Progenitor cell of endocrine pancreas (in vitro differentiated cells): ENCODE measurements at regions not wholly inside any gene's neighbourhood (a gene's known extent, or its start where the extent isn't known, plus 50 kb on each side); places are given as distances from the start of the nearest gene placed in this dataset.
"Not testable (repeated sequence)": the region's sequence is repeated elsewhere in the genome, so short reads cannot be mapped to it uniquely, and the experiment has no call there.

Source experiments
- DNase-seq: peaks from one replicate; pipeline ENCODE4 v3.0.0; 2021; ENCODE audit warnings: low spot score; ENCODE audit not compliant: unreplicated experiment
- H3K27ac Mint-ChIP-seq: 2 replicates; pipeline ENCODE4 v1.8.0; 2021; ENCODE audit warnings: mild to moderate bottlenecking, moderate library complexity, mixed read lengths
- H3K27me3 Mint-ChIP-seq: 2 replicates; pipeline ENCODE4 v1.8.0; 2021; ENCODE audit warnings: mixed read lengths
- H3K36me3 Mint-ChIP-seq: 2 replicates; pipeline ENCODE4 v1.8.0; 2022; ENCODE audit warnings: mixed read lengths; ENCODE audit not compliant: insufficient read depth
- H3K4me1 Mint-ChIP-seq: 2 replicates; pipeline ENCODE4 v1.8.0; 2021; ENCODE audit warnings: low read depth, mixed read lengths
- H3K4me3 Mint-ChIP-seq: 2 replicates; pipeline ENCODE4 v1.8.0; 2021; ENCODE audit warnings: low read depth, mild to moderate bottlenecking, moderate library complexity, mixed read lengths
- H3K9me3 Mint-ChIP-seq: 2 replicates; pipeline ENCODE4 v1.8.0; 2021; ENCODE audit warnings: low read depth, mixed read lengths
- TF ChIP-seq, protein P1 (sequence below): fragments of 200-600 bp; sonication (generic); IDR thresholded peaks from one replicate; pipeline ENCODE4 v1.5.0; 2021; ENCODE audit warnings: antibody characterized with exemption, mild to moderate bottlenecking; ENCODE audit not compliant: unreplicated experiment

GRCh38 chr4:9009792-9010191, 138.2 kb upstream of the HMX1 start:
- not testable (repeated sequence) for H3K27me3 Mint-ChIP-seq, H3K4me1 Mint-ChIP-seq, H3K36me3 Mint-ChIP-seq, H3K27ac Mint-ChIP-seq, DNase-seq, H3K9me3 Mint-ChIP-seq, H3K4me3 Mint-ChIP-seq

GRCh38 chr4:9008407-9008806, 136.8 kb upstream of the HMX1 start:
- not testable (repeated sequence) for H3K27me3 Mint-ChIP-seq, H3K27ac Mint-ChIP-seq, H3K4me1 Mint-ChIP-seq, H3K36me3 Mint-ChIP-seq, DNase-seq, H3K9me3 Mint-ChIP-seq, H3K4me3 Mint-ChIP-seq

- DNase-seq, H3K27ac Mint-ChIP-seq, H3K36me3 Mint-ChIP-seq, H3K4me1 Mint-ChIP-seq, H3K4me3 Mint-ChIP-seq: not testable (repeated sequence)
- H3K27me3 Mint-ChIP-seq: peaks cover 33% of the 10 kb centered on the region
- H3K9me3 Mint-ChIP-seq: peaks cover 15% of the 10 kb centered on the region
Measured at GRCh38 chr4:9001153-9001552, 129.5 kb upstream of the HMX1 start.

DNA sequence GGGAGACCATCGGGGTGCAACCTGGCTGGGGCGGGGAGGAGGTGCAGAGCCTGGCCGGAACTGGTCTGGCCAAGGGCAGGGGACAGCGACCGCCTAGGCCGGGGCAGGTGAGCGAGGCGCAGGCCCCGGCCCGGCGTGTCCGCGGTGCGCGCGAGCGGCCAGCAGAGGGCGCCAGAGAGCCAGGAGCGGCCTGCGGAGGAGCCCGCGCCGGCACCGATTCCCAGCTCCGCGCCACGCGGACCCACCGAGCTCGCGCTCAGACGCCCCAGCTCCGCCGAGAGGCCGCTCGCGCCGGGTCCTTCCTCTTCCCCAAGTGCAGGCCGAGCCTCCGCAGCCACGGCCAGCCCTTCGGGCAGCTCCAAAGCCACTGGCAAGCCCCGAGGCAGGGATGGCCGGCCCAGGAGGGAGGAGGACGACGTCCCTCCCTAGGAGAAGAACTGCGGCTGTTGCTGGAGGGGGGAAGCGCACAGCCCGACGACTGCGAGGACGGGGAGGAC, 128.9 kb upstream of the HMX1 start:
- TF ChIP-seq, protein P1, sequence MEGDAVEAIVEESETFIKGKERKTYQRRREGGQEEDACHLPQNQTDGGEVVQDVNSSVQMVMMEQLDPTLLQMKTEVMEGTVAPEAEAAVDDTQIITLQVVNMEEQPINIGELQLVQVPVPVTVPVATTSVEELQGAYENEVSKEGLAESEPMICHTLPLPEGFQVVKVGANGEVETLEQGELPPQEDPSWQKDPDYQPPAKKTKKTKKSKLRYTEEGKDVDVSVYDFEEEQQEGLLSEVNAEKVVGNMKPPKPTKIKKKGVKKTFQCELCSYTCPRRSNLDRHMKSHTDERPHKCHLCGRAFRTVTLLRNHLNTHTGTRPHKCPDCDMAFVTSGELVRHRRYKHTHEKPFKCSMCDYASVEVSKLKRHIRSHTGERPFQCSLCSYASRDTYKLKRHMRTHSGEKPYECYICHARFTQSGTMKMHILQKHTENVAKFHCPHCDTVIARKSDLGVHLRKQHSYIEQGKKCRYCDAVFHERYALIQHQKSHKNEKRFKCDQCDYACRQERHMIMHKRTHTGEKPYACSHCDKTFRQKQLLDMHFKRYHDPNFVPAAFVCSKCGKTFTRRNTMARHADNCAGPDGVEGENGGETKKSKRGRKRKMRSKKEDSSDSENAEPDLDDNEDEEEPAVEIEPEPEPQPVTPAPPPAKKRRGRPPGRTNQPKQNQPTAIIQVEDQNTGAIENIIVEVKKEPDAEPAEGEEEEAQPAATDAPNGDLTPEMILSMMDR: peak; percentile 76
- not testable (repeated sequence) for H3K27ac Mint-ChIP-seq, H3K4me1 Mint-ChIP-seq, H3K36me3 Mint-ChIP-seq
- H3K4me3 Mint-ChIP-seq: peak overlapping the region; percentile 40
- H3K27me3 Mint-ChIP-seq: peaks cover 33% of the 10 kb centered on the region
- DNase-seq: peak; percentile 51
- peaks cover 10% of the 10 kb centered on the region for H3K9me3 Mint-ChIP-seq

- not testable (repeated sequence) for DNase-seq, H3K4me1 Mint-ChIP-seq, H3K4me3 Mint-ChIP-seq, H3K27ac Mint-ChIP-seq, H3K36me3 Mint-ChIP-seq, H3K27me3 Mint-ChIP-seq
- H3K9me3 Mint-ChIP-seq: peaks cover 16% of the 10 kb centered on the region
Measured at GRCh38 chr4:8992981-8993380, 121.3 kb upstream of the HMX1 start.

- H3K4me3 Mint-ChIP-seq, H3K4me1 Mint-ChIP-seq, DNase-seq, H3K36me3 Mint-ChIP-seq, H3K27me3 Mint-ChIP-seq, H3K27ac Mint-ChIP-seq: not testable (repeated sequence)
- peaks cover 14% of the 10 kb centered on the region for H3K9me3 Mint-ChIP-seq
Measured at GRCh38 chr4:8991449-8991848, 119.8 kb upstream of the HMX1 start.

DNA sequence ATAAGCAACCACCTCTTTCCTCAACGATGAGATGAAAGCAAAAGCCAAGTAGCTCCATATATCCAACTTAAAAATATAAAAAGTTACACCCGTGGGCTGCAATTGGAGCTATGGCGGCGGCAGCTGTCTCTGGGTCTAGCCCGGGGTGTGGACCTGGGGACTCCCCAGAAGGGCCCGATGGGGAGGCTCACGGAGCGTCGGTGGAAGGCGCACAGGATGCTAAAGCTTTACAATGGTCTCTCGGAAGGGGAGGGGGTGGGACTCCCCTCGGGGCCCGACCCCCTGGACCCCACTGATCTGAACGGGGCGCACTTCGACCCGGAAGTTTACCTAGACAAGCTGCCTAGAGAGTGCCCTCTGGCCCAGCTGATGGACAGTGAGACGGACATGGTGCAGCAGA, 118.7 kb upstream of the HMX1 start:
- peaks cover 15% of the 10 kb centered on the region for H3K9me3 Mint-ChIP-seq
- DNase-seq: not testable (repeated sequence)

GRCh38 chr4:8985786-8986185, 114.1 kb upstream of the HMX1 start:
- not testable (repeated sequence) for H3K4me1 Mint-ChIP-seq, H3K27ac Mint-ChIP-seq, H3K4me3 Mint-ChIP-seq, DNase-seq, H3K27me3 Mint-ChIP-seq, H3K36me3 Mint-ChIP-seq
- peaks cover 13% of the 10 kb centered on the region for H3K9me3 Mint-ChIP-seq

More for the DNA sequence above, 118.7 kb upstream of the HMX1 start:
- H3K4me1 Mint-ChIP-seq, H3K27ac Mint-ChIP-seq, H3K4me3 Mint-ChIP-seq, H3K36me3 Mint-ChIP-seq, H3K27me3 Mint-ChIP-seq: not testable (repeated sequence)

DNA sequence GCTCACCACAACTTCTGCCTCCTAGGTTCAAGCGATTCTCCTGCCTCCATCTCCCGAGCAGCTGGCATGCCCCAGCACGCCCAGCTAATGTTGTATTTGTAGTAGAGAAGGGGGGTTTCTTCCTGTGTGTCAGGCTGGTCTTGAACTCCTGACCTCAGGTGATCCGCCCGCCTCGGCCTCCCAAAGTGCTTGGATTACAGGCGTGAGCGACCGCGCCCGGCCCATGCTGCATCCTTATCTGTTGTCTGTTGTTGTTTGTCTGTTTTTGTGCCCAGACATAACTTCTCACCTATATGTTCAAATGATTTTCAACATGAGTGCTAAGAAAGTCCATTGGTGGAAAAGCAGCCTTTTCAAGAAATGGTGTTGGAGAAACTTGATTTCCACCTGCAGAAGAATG, 113.0 kb upstream of the HMX1 start:
- DNase-seq, H3K4me1 Mint-ChIP-seq, H3K36me3 Mint-ChIP-seq, H3K27ac Mint-ChIP-seq, H3K27me3 Mint-ChIP-seq, H3K4me3 Mint-ChIP-seq: not testable (repeated sequence)
- H3K9me3 Mint-ChIP-seq: peaks cover 13% of the 10 kb centered on the region

DNA sequence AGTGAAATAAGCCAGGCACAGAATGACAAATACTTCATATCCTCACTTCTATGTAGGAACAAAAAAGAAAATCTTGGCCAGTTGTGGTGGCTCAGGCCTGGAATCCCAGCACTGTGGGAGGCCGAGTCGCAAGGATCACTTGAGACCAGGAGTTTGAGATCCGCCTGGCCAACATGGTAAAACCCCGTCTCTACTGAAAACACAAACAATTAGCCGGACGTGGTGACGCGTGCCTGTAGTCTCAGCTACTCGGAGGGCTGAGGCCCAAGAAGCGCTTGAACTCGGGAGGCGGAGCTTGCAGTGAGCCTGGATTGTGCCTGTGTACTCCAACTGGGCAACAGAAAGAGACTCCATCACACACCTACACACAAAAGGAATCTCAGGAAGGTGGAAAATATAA, 112.3 kb upstream of the HMX1 start:
- not testable (repeated sequence) for DNase-seq, H3K4me3 Mint-ChIP-seq, H3K27ac Mint-ChIP-seq, H3K27me3 Mint-ChIP-seq, H3K4me1 Mint-ChIP-seq, H3K36me3 Mint-ChIP-seq
- peaks cover 13% of the 10 kb centered on the region for H3K9me3 Mint-ChIP-seq

GRCh38 chr4:8976466-8977128, 105.0 kb upstream of the HMX1 start:
- peaks cover 19% of the 10 kb centered on the region for H3K9me3 Mint-ChIP-seq
- not testable (repeated sequence) for H3K36me3 Mint-ChIP-seq, H3K4me1 Mint-ChIP-seq, H3K4me3 Mint-ChIP-seq, H3K27ac Mint-ChIP-seq, DNase-seq, H3K27me3 Mint-ChIP-seq

GRCh38 chr4:8972635-8973034, 101.0 kb upstream of the HMX1 start:
- DNase-seq, H3K4me3 Mint-ChIP-seq, H3K27me3 Mint-ChIP-seq, H3K27ac Mint-ChIP-seq, H3K36me3 Mint-ChIP-seq, H3K4me1 Mint-ChIP-seq: not testable (repeated sequence)
- peaks cover 14% of the 10 kb centered on the region for H3K9me3 Mint-ChIP-seq

DNA sequence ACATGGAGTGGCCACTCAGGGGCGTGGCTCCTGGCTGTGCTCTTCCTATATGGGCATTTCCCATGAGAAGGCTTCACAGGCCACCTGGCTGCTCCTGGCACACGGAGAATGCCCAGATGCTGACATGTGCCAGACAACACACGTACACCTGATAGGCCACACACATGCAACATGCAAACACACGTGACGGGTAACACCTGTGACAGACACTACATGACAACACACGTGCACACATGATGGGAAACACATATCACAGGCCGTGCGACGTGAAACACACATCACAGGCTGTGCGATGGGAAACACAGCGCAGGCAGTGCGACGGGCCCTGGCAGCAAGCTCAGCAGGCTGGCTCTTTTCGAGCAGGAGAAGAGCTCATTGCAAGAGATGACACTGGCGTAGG, 94.3 kb upstream of the HMX1 start:
- H3K36me3 Mint-ChIP-seq, H3K9me3 Mint-ChIP-seq, DNase-seq, H3K27ac Mint-ChIP-seq, H3K27me3 Mint-ChIP-seq, H3K4me3 Mint-ChIP-seq, H3K4me1 Mint-ChIP-seq: not testable (repeated sequence)
